ENCODE measurements at regions not wholly inside any gene's neighbourhood (a gene's known extent, or its start where the extent isn't known, plus 50 kb on each side); places are given as distances from the start of the nearest gene placed in this dataset.
"Not testable (repeated sequence)": the region's sequence is repeated elsewhere in the genome, so short reads cannot be mapped to it uniquely, and the experiment has no call there.

- no peak overlapping the region for H3K4me3 ChIP-seq (ENCODE audit: severe bottlenecking)
- TF ChIP-seq CTCF (IDR thresholded peaks at IDR 0.05; ENCODE audit: poor library complexity, severe bottlenecking), result no peak
- no peaks in the 10 kb centered on the region for H3K36me3 ChIP-seq (ENCODE audit: low read depth)
- DNase-seq (ENCODE audit: low spot score), result no peak
- peaks cover 12% of the 10 kb centered on the region for H3K9me3 ChIP-seq (ENCODE audit: severe bottlenecking)
- no peaks in the 10 kb centered on the region for H3K4me1 ChIP-seq (ENCODE audit: insufficient read depth, poor library complexity, severe bottlenecking)
- ATAC-seq (ENCODE audit: low read depth), result no peak
- H3K27ac ChIP-seq (ENCODE audit: poor library complexity, severe bottlenecking), result no peak overlapping the region
- no peaks in the 10 kb centered on the region for H3K27me3 ChIP-seq (ENCODE audit: insufficient read depth, poor library complexity, severe bottlenecking)
Measured at GRCh38 chr7:149707448-149707886, 65.9 kb downstream of the ZNF467 start.

GRCh38 chr7:149706398-149706797 lies 67.0 kb downstream of the ZNF467 start:
- Histone ChIP-seq H3K4me1 (ENCODE audit: insufficient read depth, poor library complexity, severe bottlenecking) (no peaks in the 10 kb centered on the region), H3K4me3 (ENCODE audit: severe bottlenecking) (no peak overlapping the region), H3K27me3 (ENCODE audit: insufficient read depth, poor library complexity, severe bottlenecking) (no peaks in the 10 kb centered on the region), H3K36me3 (ENCODE audit: low read depth) (no peaks in the 10 kb centered on the region), H3K9me3 (ENCODE audit: severe bottlenecking) (peaks cover 12% of the 10 kb centered on the region), H3K27ac (ENCODE audit: poor library complexity, severe bottlenecking) (no peak overlapping the region)
- no peak for DNase-seq (ENCODE audit: low spot score)
- no peak for TF ChIP-seq CTCF (IDR thresholded peaks at IDR 0.05; ENCODE audit: poor library complexity, severe bottlenecking)
- ATAC-seq (ENCODE audit: low read depth), result no peak

GRCh38 chr7:149704507-149704906 lies 68.9 kb downstream of the ZNF467 start:
- no peak overlapping the region for H3K4me3 ChIP-seq (ENCODE audit: severe bottlenecking)
- no peak overlapping the region for H3K27ac ChIP-seq (ENCODE audit: poor library complexity, severe bottlenecking)
- TF ChIP-seq CTCF (IDR thresholded peaks at IDR 0.05; ENCODE audit: poor library complexity, severe bottlenecking), result no peak
- no peaks in the 10 kb centered on the region for H3K36me3 ChIP-seq (ENCODE audit: low read depth)
- H3K9me3 ChIP-seq (ENCODE audit: severe bottlenecking), result peaks cover 3% of the 10 kb centered on the region
- ATAC-seq (ENCODE audit: low read depth) (0 out of 3 replicates have a peak, but pooled peaks have one; percentile 21), DNase-seq (ENCODE audit: low spot score) (no peak)
- H3K27me3 ChIP-seq (ENCODE audit: insufficient read depth, poor library complexity, severe bottlenecking), result no peaks in the 10 kb centered on the region
- H3K4me1 ChIP-seq (ENCODE audit: insufficient read depth, poor library complexity, severe bottlenecking), result no peaks in the 10 kb centered on the region

GRCh38 chr7:149703044-149703650 lies 70.2 kb downstream of the ZNF467 start:
- no peak overlapping the region for H3K27ac ChIP-seq (ENCODE audit: poor library complexity, severe bottlenecking)
- DNase-seq (ENCODE audit: low spot score) (no peak), ATAC-seq (ENCODE audit: low read depth) (no peak)
- no peak overlapping the region for H3K4me3 ChIP-seq (ENCODE audit: severe bottlenecking)
- H3K36me3 ChIP-seq (ENCODE audit: low read depth), result no peaks in the 10 kb centered on the region
- peaks cover 3% of the 10 kb centered on the region for H3K9me3 ChIP-seq (ENCODE audit: severe bottlenecking)
- TF ChIP-seq CTCF (IDR thresholded peaks at IDR 0.05; ENCODE audit: poor library complexity, severe bottlenecking), result no peak
- no peaks in the 10 kb centered on the region for H3K4me1 ChIP-seq (ENCODE audit: insufficient read depth, poor library complexity, severe bottlenecking)
- H3K27me3 ChIP-seq (ENCODE audit: insufficient read depth, poor library complexity, severe bottlenecking), result no peaks in the 10 kb centered on the region

- DNase-seq (ENCODE audit: low spot score), result no peak
- TF ChIP-seq CTCF (IDR thresholded peaks at IDR 0.05; ENCODE audit: poor library complexity, severe bottlenecking), result no peak
- Histone ChIP-seq H3K4me1 (ENCODE audit: insufficient read depth, poor library complexity, severe bottlenecking) (no peaks in the 10 kb centered on the region), H3K9me3 (ENCODE audit: severe bottlenecking) (peaks cover 3% of the 10 kb centered on the region), H3K4me3 (ENCODE audit: severe bottlenecking) (no peak overlapping the region), H3K27ac (ENCODE audit: poor library complexity, severe bottlenecking) (no peak overlapping the region), H3K36me3 (ENCODE audit: low read depth) (no peaks in the 10 kb centered on the region), H3K27me3 (ENCODE audit: insufficient read depth, poor library complexity, severe bottlenecking) (no peaks in the 10 kb centered on the region)
- no peak for ATAC-seq (ENCODE audit: low read depth)
Measured at GRCh38 chr7:149701495-149702240, 71.7 kb downstream of the ZNF467 start.

GRCh38 chr7:149697767-149698166 lies 75.6 kb downstream of the ZNF467 start:
- not testable (repeated sequence) for DNase-seq (ENCODE audit: low spot score); H3K27ac ChIP-seq (ENCODE audit: poor library complexity, severe bottlenecking); H3K4me3 ChIP-seq (ENCODE audit: severe bottlenecking); H3K9me3 ChIP-seq (ENCODE audit: severe bottlenecking); H3K36me3 ChIP-seq (ENCODE audit: low read depth); ATAC-seq (ENCODE audit: low read depth); H3K4me1 ChIP-seq (ENCODE audit: insufficient read depth, poor library complexity, severe bottlenecking)
- peaks cover 13% of the 10 kb centered on the region for H3K27me3 ChIP-seq (ENCODE audit: insufficient read depth, poor library complexity, severe bottlenecking)

Measured in RWPE2 (cell line).